RWPE1 (cell line): ENCODE measurements at regions not wholly inside any gene's neighbourhood (a gene's known extent, or its start where the extent isn't known, plus 50 kb on each side); places are given as distances from the start of the nearest gene placed in this dataset.

Source experiments
- CTCF ChIA-PET: fragments of 350-600 bp; sonication (Branson Sonifier 250); formaldehyde crosslinking; extraction: SDS; loops from one replicate; lab custom pipeline; 2021; lab: Yijun Ruan, JAX
- POLR2A ChIA-PET: fragments of 400-600 bp; formaldehyde crosslinking; extraction: SDS; loops from one replicate; lab custom pipeline; 2020; ENCODE audit warnings: antibody characterized with exemption; ENCODE audit not compliant: low non-redundant PET; lab: Yijun Ruan, JAX
- DNase-seq: peaks from one replicate; pipeline ENCODE4 v3.0.0; 2012; ENCODE audit warnings: low spot score
- H3K27ac ChIP-seq: fragments of 450-650 bp; 2 replicates; pipeline ENCODE4 v1.5.1; 2017
- TF ChIP-seq, protein P1 (sequence below): fragments of 450-650 bp; conservative IDR thresholded peaks from 2 replicates; pipeline ENCODE4 v1.5.1; 2017; ENCODE audit warnings: low read depth, mild to moderate bottlenecking

DNA sequence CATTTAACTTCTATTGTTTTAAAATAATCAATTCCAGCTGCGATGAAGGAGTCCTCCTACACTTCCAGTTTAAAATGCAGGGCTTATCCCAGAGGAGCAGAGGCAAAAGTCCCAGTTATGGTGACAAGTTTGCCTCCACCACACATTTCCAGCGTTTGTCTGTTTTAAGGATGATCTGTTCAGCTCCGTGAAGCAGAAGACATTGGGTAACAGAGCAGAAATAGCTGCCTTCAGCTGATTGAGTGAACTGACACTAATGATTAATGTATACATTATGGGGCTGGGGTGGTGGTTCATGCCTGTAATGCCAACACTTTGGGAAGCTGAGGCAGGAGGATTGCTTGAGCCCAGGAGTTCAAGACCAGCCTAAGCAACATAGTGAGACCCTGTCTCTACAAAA lies 127.6 kb downstream of the HSD17B3 start:
- DNase-seq, result no peak
- H3K27ac ChIP-seq, result no peak overlapping the region
- CTCF ChIA-PET, result interaction anchor here (0.8 to 1.5 kb wide), 2 partner anchors 43 to 52 kb away, joined by 3 to 6 read pairs; no protein-coding TSS in a partner anchor
- POLR2A ChIA-PET, result no interaction called here
- TF ChIP-seq, protein P1, sequence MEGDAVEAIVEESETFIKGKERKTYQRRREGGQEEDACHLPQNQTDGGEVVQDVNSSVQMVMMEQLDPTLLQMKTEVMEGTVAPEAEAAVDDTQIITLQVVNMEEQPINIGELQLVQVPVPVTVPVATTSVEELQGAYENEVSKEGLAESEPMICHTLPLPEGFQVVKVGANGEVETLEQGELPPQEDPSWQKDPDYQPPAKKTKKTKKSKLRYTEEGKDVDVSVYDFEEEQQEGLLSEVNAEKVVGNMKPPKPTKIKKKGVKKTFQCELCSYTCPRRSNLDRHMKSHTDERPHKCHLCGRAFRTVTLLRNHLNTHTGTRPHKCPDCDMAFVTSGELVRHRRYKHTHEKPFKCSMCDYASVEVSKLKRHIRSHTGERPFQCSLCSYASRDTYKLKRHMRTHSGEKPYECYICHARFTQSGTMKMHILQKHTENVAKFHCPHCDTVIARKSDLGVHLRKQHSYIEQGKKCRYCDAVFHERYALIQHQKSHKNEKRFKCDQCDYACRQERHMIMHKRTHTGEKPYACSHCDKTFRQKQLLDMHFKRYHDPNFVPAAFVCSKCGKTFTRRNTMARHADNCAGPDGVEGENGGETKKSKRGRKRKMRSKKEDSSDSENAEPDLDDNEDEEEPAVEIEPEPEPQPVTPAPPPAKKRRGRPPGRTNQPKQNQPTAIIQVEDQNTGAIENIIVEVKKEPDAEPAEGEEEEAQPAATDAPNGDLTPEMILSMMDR, result no peak

DNA sequence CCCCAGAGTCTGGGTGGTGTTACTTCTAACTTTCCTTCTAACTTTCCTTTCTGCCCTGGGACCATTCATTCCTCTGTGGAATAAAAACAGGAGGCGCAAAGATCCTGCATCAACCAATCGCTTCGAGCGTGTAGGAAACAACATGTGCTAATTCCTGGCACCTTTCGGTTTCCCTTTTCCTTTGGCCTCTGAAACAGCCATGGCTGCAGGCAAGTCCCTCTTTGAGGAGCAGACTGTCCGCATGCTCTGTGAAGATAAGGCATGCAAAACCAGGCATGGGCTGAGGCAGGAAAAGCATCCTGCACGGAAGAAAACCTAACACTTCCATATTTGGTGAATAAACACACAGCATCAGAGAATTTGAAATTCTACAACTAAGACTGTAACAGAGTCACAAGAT lies 128.3 kb downstream of the HSD17B3 start:
- CTCF ChIA-PET, result no interaction called here
- no peak for DNase-seq
- POLR2A ChIA-PET, result no interaction called here
- TF ChIP-seq, protein P1, result no peak
- no peak overlapping the region for H3K27ac ChIP-seq

DNA sequence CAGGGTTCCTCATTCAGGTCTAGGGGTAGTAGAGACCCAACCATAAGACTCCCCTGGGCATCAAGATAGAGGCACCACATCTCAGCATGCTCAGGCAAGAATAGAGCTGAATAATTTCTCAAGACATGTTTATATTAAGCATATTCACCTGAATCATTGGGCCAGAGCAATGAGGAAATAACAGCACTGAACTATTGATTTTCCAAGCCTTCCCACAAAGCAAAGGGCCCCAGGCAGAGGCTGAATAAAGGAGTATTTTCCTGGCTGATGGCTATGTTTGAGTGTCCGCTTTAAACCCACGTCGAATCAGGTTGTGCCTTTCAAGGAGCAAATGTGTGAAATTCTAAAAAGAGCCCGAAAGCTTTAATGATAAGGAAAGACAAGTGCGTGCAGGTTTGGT lies 129.2 kb downstream of the HSD17B3 start:
- TF ChIP-seq, protein P1, result no peak
- no peak overlapping the region for H3K27ac ChIP-seq
- no peak for DNase-seq
- POLR2A ChIA-PET, result interaction anchor here (0.6 kb wide), 1 partner anchor 90 kb away, joined by 5 read pairs; no protein-coding TSS in a partner anchor
- CTCF ChIA-PET, result no interaction called here

DNA sequence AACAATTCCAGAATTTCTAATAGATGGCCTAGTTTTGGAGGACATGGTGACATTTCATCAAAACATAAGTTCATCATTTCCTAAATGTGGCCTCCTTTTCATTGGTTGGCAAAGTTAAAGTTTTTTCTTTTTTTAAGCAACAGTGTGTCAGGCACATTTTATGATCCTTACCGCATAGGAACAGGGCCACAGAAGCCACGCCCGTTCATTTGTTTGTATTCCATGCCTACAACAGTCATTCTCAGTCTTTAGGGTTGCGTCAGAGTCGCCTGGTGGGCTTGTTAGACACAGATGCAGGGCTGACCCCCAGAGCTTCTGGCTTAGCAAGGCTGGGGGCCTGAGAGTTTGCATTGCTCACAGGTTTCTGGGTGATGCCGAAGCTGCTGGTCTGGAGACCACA lies 130.2 kb downstream of the HSD17B3 start:
- DNase-seq, result no peak
- TF ChIP-seq, protein P1, result no peak
- ChIA-PET POLR2A (no interaction called here), CTCF (no interaction called here)
- no peak overlapping the region for H3K27ac ChIP-seq

DNA sequence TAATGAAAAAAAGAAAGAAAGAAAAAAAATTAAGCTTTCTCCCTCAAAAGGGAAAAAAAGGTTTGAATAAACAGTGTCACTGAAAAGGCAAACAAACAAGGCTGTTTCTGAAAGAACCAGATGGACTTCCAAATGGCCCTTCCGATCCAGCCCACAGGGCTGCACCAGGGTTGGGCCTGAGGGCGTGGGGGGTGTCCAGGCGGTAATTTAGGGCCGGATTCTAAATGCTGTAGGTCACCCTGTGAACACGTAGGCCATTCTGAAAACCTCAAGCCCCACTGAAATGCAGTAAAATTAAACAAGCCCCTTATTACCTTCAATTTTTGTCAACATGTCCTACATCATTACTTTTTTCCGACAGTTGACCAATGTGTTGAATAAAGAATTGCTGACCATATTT lies 132.1 kb downstream of the HSD17B3 start:
- TF ChIP-seq, protein P1, result no peak
- CTCF ChIA-PET, result no interaction called here
- no peak for DNase-seq
- POLR2A ChIA-PET, result no interaction called here
- H3K27ac ChIP-seq, result no peak overlapping the region

DNA sequence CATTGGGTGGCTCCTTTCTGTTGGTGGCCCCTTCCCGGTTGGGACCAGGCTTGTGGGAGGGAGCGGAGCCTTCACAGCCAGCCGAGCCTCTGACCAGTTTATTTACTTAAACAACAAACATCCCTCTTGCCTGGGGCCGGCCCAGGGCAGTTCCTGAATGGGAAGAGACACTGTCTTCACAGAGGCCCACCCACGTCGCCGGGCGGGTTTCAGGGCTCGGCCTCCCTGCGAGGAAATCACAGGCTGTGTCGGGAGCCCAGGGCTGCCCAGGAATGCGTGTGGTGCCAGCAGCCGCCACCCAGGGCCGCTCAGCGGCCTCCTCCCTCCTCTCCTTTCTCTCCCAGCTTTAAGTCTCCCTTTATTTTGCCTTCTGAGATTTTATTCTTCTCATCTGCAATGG lies 132.5 kb downstream of the HSD17B3 start:
- no peak overlapping the region for H3K27ac ChIP-seq
- POLR2A ChIA-PET, result no interaction called here
- CTCF ChIA-PET, result no interaction called here
- DNase-seq, result no peak
- TF ChIP-seq, protein P1, result no peak
